ENCODE measurements at regions not wholly inside any gene's neighbourhood (a gene's known extent, or its start where the extent isn't known, plus 50 kb on each side); places are given as distances from the start of the nearest gene placed in this dataset.

- Histone ChIP-seq H3K9me3 (ENCODE audit: low read depth, low read length) (no peaks in the 10 kb centered on the region), H3K4me3 (ENCODE audit: low read length) (no peak overlapping the region), H3K4me1 (ENCODE audit: insufficient read depth, low read length) (no peaks in the 10 kb centered on the region), H3K27me3 (ENCODE audit: insufficient read depth, low read length) (no peaks in the 10 kb centered on the region)
These were observed 91.1 kb upstream of the NKX1-1 start for GRCh38 chr4:1497189-1497801.

- Histone ChIP-seq H3K4me1 (ENCODE audit: insufficient read depth, low read length) (no peaks in the 10 kb centered on the region), H3K4me3 (ENCODE audit: low read length) (no peak overlapping the region), H3K9me3 (ENCODE audit: low read depth, low read length) (no peaks in the 10 kb centered on the region), H3K27me3 (ENCODE audit: insufficient read depth, low read length) (no peaks in the 10 kb centered on the region)
These were observed 89.9 kb upstream of the NKX1-1 start for GRCh38 chr4:1496116-1496642.

- no peaks in the 10 kb centered on the region for H3K27me3 ChIP-seq (ENCODE audit: insufficient read depth, low read length)
- no peak overlapping the region for H3K4me3 ChIP-seq (ENCODE audit: low read length)
- no peaks in the 10 kb centered on the region for H3K9me3 ChIP-seq (ENCODE audit: low read depth, low read length)
- no peaks in the 10 kb centered on the region for H3K4me1 ChIP-seq (ENCODE audit: insufficient read depth, low read length)
These were observed 89.3 kb upstream of the NKX1-1 start for GRCh38 chr4:1495416-1496115.

DNA sequence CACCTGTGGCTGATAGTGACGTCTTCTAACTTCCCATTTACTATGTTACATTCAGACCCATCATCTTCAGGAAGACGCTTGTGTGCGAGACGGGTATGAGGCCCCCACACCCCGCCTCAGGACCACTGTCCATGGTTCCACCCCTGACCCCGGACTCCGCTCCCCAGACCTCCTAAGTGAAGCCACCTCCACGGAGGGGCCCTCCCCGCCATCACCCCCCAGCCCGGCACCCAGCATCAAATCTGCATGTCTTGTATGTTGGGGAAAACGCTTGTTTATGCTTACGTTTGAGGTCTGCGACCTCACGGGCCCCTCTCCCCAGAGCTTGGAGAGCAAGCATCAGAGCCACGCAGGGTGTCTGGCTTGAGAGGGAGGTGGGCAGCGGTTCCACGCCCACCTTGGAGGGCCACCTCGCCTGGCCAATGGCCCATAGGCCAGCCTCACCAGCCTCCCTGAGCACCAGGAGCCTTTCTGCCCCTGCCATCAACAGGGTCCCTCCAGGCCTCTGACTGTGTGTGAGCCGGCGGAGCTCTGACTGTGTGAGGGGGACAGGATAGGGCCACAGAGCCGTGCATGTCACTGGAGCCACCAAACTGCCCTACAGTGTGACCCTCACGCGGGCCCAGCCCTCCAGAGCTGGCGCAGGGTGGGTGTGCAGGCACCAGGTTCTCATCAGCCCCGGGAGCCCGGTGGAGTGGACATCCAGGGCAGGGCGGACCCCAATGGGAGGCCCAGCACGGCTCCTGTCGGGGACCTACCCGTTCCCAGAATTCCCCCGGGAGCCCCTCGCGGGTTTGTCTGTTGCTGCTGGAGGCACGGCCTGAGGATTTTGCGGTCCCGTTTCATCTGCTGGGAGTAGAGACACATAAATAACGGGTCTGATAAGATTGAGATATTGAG lies 88.4 kb upstream of the NKX1-1 start:
- Histone ChIP-seq H3K9me3 (ENCODE audit: low read depth, low read length) (no peaks in the 10 kb centered on the region), H3K4me3 (ENCODE audit: low read length) (no peak overlapping the region), H3K27me3 (ENCODE audit: insufficient read depth, low read length) (no peaks in the 10 kb centered on the region), H3K4me1 (ENCODE audit: insufficient read depth, low read length) (no peaks in the 10 kb centered on the region)

GRCh38 chr4:1493540-1494287 lies 87.5 kb upstream of the NKX1-1 start:
- no peaks in the 10 kb centered on the region for H3K4me1 ChIP-seq (ENCODE audit: insufficient read depth, low read length)
- H3K4me3 ChIP-seq (ENCODE audit: low read length): no peak overlapping the region
- H3K27me3 ChIP-seq (ENCODE audit: insufficient read depth, low read length): no peaks in the 10 kb centered on the region
- no peaks in the 10 kb centered on the region for H3K9me3 ChIP-seq (ENCODE audit: low read depth, low read length)

DNA sequence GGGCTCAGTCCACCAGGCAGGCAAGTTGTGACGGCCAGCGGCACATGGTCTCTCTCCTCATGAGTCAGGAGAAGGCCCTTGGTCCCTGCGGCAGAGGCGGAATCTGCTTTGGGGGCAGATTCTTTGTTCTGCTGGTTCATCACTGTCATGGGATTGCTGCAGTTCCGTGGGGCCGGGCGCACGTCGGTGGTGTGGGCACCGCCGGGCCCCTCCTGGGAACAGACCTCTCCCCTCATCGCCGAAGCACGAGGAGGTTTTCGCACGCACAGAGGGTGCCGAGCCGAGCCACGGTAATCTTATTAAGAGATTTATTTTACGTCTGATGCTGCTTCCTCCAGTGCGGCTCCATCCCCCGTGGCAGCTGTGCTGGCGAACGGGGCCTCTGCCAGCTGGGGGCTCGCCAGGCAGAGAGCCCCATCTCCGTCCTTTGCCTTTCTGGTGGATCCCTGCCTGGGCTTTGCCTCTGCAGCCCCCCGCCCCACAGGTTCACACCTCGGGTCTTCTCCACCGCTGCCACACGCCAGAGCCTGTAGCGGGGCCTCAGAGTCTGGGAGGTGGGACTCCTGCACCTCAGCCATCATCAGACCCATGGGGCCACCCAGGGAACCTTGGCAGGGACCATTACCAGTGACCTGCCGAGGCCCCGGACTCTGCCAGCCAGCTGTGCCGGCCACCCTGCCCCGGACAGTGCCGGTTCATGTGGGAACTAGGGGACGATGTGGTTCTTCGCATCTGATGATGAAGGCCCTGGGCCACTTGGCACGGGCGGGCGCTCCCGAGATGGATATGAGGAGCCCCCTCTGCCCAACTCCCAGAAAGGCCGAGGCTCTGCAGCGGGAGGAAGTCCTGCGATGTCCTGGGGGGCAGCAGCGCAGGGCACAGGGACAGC lies 86.7 kb upstream of the NKX1-1 start:
- Histone ChIP-seq H3K4me3 (ENCODE audit: low read length) (no peak overlapping the region), H3K4me1 (ENCODE audit: insufficient read depth, low read length) (no peaks in the 10 kb centered on the region), H3K27me3 (ENCODE audit: insufficient read depth, low read length) (no peaks in the 10 kb centered on the region), H3K9me3 (ENCODE audit: low read depth, low read length) (no peaks in the 10 kb centered on the region)

DNA sequence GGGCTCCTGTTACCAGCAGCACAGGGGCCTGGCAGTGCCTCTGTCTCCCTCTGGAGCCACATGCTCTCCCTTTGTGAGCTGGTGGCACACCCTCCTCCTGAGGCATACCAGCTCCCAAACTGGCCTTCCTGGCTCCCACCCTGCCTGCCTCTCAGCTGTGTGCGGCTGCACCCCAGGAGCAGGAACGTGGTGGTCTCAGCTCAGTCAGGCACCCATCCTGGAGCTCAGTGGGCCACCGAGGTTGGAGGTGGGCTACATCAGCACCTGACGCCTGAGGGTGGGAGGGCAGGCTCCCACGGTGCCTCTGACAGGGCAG lies 85.9 kb upstream of the NKX1-1 start:
- Histone ChIP-seq H3K4me3 (ENCODE audit: low read length) (no peak overlapping the region), H3K27me3 (ENCODE audit: insufficient read depth, low read length) (no peaks in the 10 kb centered on the region), H3K9me3 (ENCODE audit: low read depth, low read length) (no peaks in the 10 kb centered on the region), H3K4me1 (ENCODE audit: insufficient read depth, low read length) (no peaks in the 10 kb centered on the region)

DNA sequence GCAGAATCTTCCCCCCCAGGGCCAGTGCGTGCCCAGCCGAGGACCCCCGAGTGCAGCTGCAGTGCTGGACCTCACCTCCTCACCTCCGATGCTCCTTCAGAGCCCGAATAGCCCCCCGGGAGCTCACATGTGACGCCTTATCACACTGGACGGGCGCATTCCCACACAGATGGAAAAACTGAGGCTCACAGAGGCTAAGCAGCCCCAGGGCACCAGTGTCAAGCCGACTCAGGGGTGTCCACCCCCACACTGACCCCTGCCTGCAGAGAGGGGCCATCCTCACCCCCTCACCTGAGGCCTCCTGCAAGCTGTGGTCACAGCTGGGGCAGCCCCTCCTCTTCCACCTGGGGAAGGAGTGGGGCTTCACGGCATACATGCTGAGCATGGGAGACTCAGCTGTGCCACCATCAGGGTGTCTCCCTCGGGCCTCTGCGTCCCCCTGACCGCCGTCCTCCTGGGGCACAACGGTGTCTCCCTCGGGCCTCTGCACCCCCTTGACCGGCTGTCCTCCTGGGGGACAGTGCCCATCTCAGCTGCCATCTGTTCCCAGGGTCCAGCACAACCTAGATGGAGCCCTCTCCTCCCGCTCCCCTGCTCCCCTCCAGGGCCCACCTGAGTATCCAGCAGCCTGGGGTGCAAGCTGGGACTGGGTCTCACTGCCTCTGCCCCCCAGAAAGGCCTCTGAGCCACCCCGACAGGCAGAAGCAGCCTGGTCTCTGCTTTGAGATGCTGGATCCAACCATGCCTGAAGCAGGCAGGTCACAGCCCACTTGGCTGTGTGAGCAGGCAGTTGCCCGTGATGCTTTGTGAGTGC lies 85.3 kb upstream of the NKX1-1 start:
- Histone ChIP-seq H3K27me3 (ENCODE audit: insufficient read depth, low read length) (no peaks in the 10 kb centered on the region), H3K4me1 (ENCODE audit: insufficient read depth, low read length) (no peaks in the 10 kb centered on the region), H3K4me3 (ENCODE audit: low read length) (no peak overlapping the region), H3K9me3 (ENCODE audit: low read depth, low read length) (no peaks in the 10 kb centered on the region)

GRCh38 chr4:1490654-1491327 lies 84.5 kb upstream of the NKX1-1 start:
- H3K4me3 ChIP-seq (ENCODE audit: low read length): no peak overlapping the region
- H3K9me3 ChIP-seq (ENCODE audit: low read depth, low read length): peaks cover 3% of the 10 kb centered on the region
- no peaks in the 10 kb centered on the region for H3K27me3 ChIP-seq (ENCODE audit: insufficient read depth, low read length)
- no peaks in the 10 kb centered on the region for H3K4me1 ChIP-seq (ENCODE audit: insufficient read depth, low read length)

DNA sequence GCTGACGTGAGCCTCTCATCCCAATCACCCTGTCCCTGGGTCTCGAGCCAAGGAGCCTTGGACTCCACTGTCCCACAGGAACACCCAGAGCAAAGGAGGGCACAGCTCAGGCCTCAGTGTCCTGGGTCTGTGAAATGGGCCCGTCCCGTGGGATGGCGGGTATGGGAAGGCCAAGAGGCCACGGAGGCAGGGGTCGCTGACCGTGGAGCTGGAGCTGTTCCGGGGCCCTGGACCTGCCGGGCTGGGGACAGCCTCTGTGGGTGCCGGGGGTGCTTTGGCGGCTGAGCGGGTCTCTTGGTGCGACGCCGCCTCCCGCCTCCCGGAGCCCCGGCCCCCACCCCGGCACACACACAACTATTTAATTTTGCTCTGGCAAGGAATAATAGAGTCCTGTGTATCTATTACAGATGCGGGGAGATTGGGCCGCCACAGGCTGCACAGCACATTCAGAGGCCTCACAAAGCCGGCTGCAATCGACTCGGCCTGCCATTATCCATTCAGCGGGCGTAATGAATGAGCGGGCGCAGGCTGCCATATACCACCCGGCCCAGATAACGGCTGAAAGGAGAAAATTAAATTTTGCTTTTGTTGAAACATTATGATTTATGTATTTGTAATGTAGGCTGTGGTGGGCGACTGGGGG lies 83.9 kb upstream of the NKX1-1 start:
- Histone ChIP-seq H3K4me3 (ENCODE audit: low read length) (no peak overlapping the region), H3K9me3 (ENCODE audit: low read depth, low read length) (peaks cover 10% of the 10 kb centered on the region), H3K27me3 (ENCODE audit: insufficient read depth, low read length) (no peaks in the 10 kb centered on the region), H3K4me1 (ENCODE audit: insufficient read depth, low read length) (no peaks in the 10 kb centered on the region)

DNA sequence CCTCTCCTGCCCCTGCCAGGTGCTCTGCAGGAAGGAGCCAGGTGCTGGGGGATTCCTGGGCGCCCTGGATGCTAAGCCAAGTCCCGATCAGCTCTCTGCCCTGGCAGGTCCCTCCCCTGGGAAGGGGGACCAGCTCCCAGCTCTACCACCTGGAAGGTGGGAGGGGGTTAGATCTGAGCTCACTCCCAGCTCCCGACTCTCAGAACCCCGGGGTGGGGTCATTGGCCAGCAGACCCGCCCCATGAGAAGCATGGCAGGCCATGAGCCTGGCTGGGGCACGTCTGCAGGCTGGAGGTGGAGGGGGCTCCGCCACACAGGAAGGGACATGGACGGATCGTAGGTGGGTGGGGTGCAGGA lies 83.4 kb upstream of the NKX1-1 start:
- Histone ChIP-seq H3K9me3 (ENCODE audit: low read depth, low read length) (peaks cover 15% of the 10 kb centered on the region), H3K27me3 (ENCODE audit: insufficient read depth, low read length) (no peaks in the 10 kb centered on the region), H3K4me1 (ENCODE audit: insufficient read depth, low read length) (no peaks in the 10 kb centered on the region), H3K4me3 (ENCODE audit: low read length) (no peak overlapping the region)

DNA sequence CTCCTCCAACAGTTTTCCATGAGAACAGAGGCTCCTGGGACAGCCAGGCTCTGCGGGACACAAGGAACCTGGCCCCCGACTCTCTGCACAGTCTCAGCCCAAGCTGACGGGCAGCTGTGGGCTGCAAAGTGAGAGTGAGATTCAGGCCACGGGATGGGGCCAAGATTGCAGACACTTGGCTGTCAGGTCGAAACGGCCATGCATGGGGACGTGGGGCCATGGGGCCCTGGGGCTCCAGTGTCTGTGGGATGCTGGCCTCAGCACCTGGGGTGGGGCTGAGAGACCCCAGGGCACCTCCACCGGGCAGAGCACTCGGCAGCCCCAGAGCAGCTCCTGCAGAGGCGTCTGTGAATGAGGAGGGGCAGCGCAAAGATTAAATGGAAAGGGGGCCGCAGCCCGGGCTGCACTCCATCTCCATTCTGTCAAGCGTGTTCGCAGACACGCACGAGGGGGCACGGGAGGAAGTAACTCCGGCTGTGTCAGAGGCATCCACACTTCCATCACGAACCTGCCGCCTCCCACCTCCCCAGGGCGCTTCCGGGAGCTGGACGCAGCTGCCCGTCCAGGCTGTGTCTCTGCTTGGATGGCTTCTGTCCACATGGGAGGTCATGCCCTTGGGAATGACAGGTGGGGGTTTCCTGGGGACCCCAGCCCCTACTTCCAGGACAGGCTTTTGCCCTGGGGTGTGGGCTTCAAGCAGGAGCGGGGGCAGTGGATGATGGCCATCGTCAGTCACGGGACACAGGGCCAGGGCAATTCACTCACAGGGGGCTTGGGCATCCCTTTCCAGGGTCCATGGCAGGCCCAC lies 82.8 kb upstream of the NKX1-1 start:
- H3K27me3 ChIP-seq (ENCODE audit: insufficient read depth, low read length): no peaks in the 10 kb centered on the region
- H3K4me1 ChIP-seq (ENCODE audit: insufficient read depth, low read length): no peaks in the 10 kb centered on the region
- peaks cover 19% of the 10 kb centered on the region for H3K9me3 ChIP-seq (ENCODE audit: low read depth, low read length)
- no peak overlapping the region for H3K4me3 ChIP-seq (ENCODE audit: low read length)
